Ishikawa (cell line): ENCODE measurements at regions not wholly inside any gene's neighbourhood (a gene's known extent, or its start where the extent isn't known, plus 50 kb on each side); places are given as distances from the start of the nearest gene placed in this dataset.

Experiments used
- CEBPB ChIP-seq: IDR thresholded peaks from 2 replicates; pipeline ENCODE4 v1.6.1; 2012
- CREB1 ChIP-seq: IDR thresholded peaks from 2 replicates; pipeline ENCODE4 v1.6.1; 2012; ENCODE audit warnings: low read depth
- EGR1 ChIP-seq: IDR thresholded peaks from 2 replicates; pipeline ENCODE4 v1.6.1; 2012
- FOXM1 ChIP-seq: IDR thresholded peaks from 2 replicates; pipeline ENCODE4 v1.6.1; 2012; ENCODE audit warnings: low read depth, borderline replicate concordance
- MAX ChIP-seq: IDR thresholded peaks from 2 replicates; pipeline ENCODE4 v1.6.1; 2012
- NFIC ChIP-seq: IDR thresholded peaks from 2 replicates; pipeline ENCODE4 v1.6.1; 2012
- RAD21 ChIP-seq: IDR thresholded peaks from 2 replicates; pipeline ENCODE4 v1.6.1; 2012; ENCODE audit warnings: low read depth
- REST ChIP-seq: IDR thresholded peaks from 2 replicates; pipeline ENCODE4 v1.6.1; 2012; ENCODE audit warnings: low read depth, mild to moderate bottlenecking
- TAF1 ChIP-seq: IDR thresholded peaks from 2 replicates; pipeline ENCODE4 v1.6.1; 2012; ENCODE audit warnings: low read depth, mild to moderate bottlenecking
- TCF12 ChIP-seq: IDR thresholded peaks from 2 replicates; pipeline ENCODE4 v1.6.1; 2012; ENCODE audit warnings: low read depth
- TEAD4 ChIP-seq: IDR thresholded peaks from 2 replicates; pipeline ENCODE4 v1.6.1; 2012
- USF1 ChIP-seq: IDR thresholded peaks from 2 replicates; pipeline ENCODE4 v1.6.1; 2012
- YY1 ChIP-seq: IDR thresholded peaks from 2 replicates; pipeline ENCODE4 v1.6.1; 2012; ENCODE audit warnings: low read depth
- ZBTB7A ChIP-seq: IDR thresholded peaks from 2 replicates; pipeline ENCODE4 v1.6.1; 2012; ENCODE audit warnings: low read depth

GRCh38 chr11:44389963-44390605, 80.1 kb upstream of the ALX4 start:
- no peak for TF ChIP-seq TAF1
- no peak for TF ChIP-seq FOXM1
- TF ChIP-seq USF1: no peak
- TF ChIP-seq ZBTB7A: no peak
- TF ChIP-seq CREB1: no peak
- TF ChIP-seq CEBPB: no peak
- TF ChIP-seq YY1: no peak
- no peak for TF ChIP-seq NFIC
- no peak for TF ChIP-seq EGR1
- TF ChIP-seq REST: no peak

- TF ChIP-seq USF1 (no peak), TEAD4 (no peak), ZBTB7A (no peak), REST (no peak), CEBPB (no peak)
These were observed 87.7 kb upstream of the ALX4 start for GRCh38 chr11:44397586-44398178.

- TF ChIP-seq TAF1: no peak
- peak; percentile 40; the same call in 1 of the 2 replicates for TF ChIP-seq MAX
- TF ChIP-seq TCF12: 0 out of 2 replicates have a peak, but pooled peaks have one; percentile 19
- TF ChIP-seq REST: no peak
- peak; percentile 57; the same call in 1 of the 2 replicates for TF ChIP-seq NFIC
- TF ChIP-seq USF1: no peak
- no peak for TF ChIP-seq RAD21
- TF ChIP-seq EGR1: no peak
These were observed 88.5 kb upstream of the ALX4 start for GRCh38 chr11:44398266-44399030.

- no peak for TF ChIP-seq EGR1
- TF ChIP-seq TCF12: no peak
- no peak for TF ChIP-seq TEAD4
- TF ChIP-seq REST: no peak
- no peak for TF ChIP-seq NFIC
- no peak for TF ChIP-seq CEBPB
- no peak for TF ChIP-seq CREB1
- TF ChIP-seq TAF1: no peak
- no peak for TF ChIP-seq FOXM1
These were observed 90.0 kb upstream of the ALX4 start for GRCh38 chr11:44399968-44400367.
